ENCODE measurements at regions not wholly inside any gene's neighbourhood (a gene's known extent, or its start where the extent isn't known, plus 50 kb on each side); places are given as distances from the start of the nearest gene placed in this dataset.

DNA sequence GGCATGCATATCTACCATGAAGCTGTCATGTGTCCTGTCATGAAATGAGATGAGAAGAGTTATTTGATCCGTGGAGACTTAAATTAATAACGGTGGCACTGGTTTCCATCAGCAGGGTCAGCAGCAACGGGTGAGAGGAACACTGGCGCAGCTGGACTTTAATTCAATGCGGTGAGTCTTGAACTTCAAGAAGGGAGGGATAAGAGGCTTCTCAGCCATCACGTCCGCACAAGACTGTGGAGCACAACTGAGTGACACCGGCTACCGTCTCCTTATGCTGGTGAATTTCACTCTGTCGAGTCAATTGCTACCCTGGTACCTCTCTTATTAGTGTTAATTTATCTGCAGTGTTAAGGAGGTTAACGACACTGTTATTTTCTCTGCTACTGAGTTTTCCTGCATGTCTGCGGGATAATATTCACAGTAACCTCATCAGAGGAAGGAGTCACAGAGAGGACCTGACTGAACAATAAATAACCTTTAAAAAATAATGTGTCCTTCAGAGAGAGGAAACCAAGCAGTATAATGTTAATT is 236.8 kb downstream of the EPHA4 start:
- DNase-seq = no peak
- TF ChIP-seq, protein P1, sequence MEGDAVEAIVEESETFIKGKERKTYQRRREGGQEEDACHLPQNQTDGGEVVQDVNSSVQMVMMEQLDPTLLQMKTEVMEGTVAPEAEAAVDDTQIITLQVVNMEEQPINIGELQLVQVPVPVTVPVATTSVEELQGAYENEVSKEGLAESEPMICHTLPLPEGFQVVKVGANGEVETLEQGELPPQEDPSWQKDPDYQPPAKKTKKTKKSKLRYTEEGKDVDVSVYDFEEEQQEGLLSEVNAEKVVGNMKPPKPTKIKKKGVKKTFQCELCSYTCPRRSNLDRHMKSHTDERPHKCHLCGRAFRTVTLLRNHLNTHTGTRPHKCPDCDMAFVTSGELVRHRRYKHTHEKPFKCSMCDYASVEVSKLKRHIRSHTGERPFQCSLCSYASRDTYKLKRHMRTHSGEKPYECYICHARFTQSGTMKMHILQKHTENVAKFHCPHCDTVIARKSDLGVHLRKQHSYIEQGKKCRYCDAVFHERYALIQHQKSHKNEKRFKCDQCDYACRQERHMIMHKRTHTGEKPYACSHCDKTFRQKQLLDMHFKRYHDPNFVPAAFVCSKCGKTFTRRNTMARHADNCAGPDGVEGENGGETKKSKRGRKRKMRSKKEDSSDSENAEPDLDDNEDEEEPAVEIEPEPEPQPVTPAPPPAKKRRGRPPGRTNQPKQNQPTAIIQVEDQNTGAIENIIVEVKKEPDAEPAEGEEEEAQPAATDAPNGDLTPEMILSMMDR (IDR thresholded peaks at IDR 0.05 in 8 of 11, conservative IDR thresholded peaks at IDR 0.05 in 3 of 11) = no peak
- TF ChIP-seq POLR2A (IDR thresholded peaks at IDR 0.05) (no peak), POLR2AphosphoS5 (IDR thresholded peaks at IDR 0.05) (no peak)
- intact Hi-C loops (cut with DNase I; ENCODE audit: low total_unique reads) = no loop called here
- Histone ChIP-seq H3K36me3 (no peaks in the 10 kb centered on the region), H3K27ac (no peak overlapping the region), H3K27me3 (replicated peaks in 1 of 7) (peaks cover 0 to 4% (median 0%) of the 10 kb centered on the region in 7 donors), H3K4me1 (no peaks in the 10 kb centered on the region), H3K4me3 (peak overlapping the region in 1 of 8 donors; percentile 2), H3K9me3 (peaks cover 0 to 18% (median 12%) of the 10 kb centered on the region in 8 donors)
- 57 to 68% (median 58%) methylated on average over 12 of the region's 12 CpGs for WGBS, 5 donors

DNA sequence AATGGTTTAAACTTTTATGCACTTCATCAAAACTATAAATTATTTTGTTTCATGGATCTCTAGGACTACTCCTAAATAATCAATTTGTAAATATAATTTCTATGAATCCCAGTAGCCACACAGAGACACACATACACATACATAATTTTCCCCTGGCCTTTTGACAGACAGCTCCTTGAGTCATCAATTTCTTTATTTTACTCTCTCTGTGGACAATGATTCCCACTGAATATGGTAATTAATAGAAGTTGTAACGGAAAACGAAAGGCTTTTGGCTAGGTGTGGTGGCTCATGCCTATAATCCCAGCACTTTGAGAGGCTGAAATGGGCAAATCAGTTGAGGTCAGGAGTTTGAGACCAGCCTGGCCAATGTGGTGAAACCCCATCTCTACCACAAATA is 235.1 kb downstream of the EPHA4 start:
- H3K36me3 ChIP-seq = no peaks in the 10 kb centered on the region
- 84 to 95% (median 91%) methylated on average over 2 of the region's 2 CpGs for WGBS, 5 donors
- no peaks in the 10 kb centered on the region for H3K4me1 ChIP-seq
- DNase-seq = no peak
- H3K27me3 ChIP-seq (replicated peaks in 1 of 7) = peaks cover 0 to 4% (median 0%) of the 10 kb centered on the region in 7 donors
- no peak overlapping the region for H3K4me3 ChIP-seq
- intact Hi-C loops (cut with DNase I; ENCODE audit: low total_unique reads) = no loop called here
- no peak overlapping the region for H3K27ac ChIP-seq
- TF ChIP-seq POLR2AphosphoS5 (IDR thresholded peaks at IDR 0.05) (no peak), POLR2A (IDR thresholded peaks at IDR 0.05) (no peak)
- TF ChIP-seq, protein P1 (IDR thresholded peaks at IDR 0.05 in 8 of 11, conservative IDR thresholded peaks at IDR 0.05 in 3 of 11) = no peak
- peaks cover 0 to 9% (median 6%) of the 10 kb centered on the region in 8 donors for H3K9me3 ChIP-seq

DNA sequence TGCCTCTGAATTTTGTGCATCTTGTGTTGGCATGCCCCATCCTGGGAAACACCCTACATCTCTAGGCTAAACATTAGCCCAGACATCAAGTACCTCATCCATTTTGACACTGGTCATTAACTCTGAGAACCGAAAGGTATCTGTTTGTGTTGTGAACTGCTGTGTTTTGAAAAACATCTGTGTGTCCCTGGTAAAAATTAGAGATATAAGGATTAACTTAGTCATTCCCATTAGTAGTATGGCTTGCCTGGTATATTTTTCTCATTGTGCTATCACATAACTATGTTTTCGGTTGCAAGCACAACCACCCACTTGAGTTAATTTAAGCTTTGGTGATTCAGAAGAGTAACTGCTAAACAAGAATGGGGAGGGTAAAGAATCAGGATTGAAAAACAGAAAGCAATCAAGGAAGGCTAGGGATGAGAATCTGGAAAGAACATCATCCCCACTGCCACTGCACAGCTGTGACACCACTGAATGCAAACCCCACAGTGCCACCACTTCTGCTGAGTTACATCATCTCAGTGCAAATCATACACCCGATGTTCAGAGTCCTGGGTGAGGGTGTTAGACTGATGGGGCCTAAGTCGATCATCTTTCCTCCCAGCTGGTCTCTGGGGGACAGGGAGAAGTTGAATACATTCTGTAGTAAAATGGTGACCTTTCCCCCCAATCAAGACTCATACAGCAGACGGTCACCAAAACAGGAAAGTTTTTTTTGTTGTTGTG is 234.0 kb downstream of the EPHA4 start:
- Histone ChIP-seq H3K9me3 (no peaks in the 10 kb centered on the region), H3K4me3 (no peak overlapping the region), H3K27ac (no peak overlapping the region), H3K4me1 (no peaks in the 10 kb centered on the region), H3K36me3 (no peaks in the 10 kb centered on the region), H3K27me3 (replicated peaks in 1 of 7) (peaks cover 0 to 4% (median 0%) of the 10 kb centered on the region in 7 donors)
- DNase-seq = no peak
- intact Hi-C loops (cut with DNase I; ENCODE audit: low total_unique reads) = no loop called here
- TF ChIP-seq, protein P1 (IDR thresholded peaks at IDR 0.05 in 8 of 11, conservative IDR thresholded peaks at IDR 0.05 in 3 of 11) = no peak
- TF ChIP-seq POLR2AphosphoS5 (IDR thresholded peaks at IDR 0.05) (no peak), POLR2A (IDR thresholded peaks at IDR 0.05) (no peak)
- 86 to 93% (median 91%) methylated on average over 5 of the region's 5 CpGs for WGBS, 5 donors

DNA sequence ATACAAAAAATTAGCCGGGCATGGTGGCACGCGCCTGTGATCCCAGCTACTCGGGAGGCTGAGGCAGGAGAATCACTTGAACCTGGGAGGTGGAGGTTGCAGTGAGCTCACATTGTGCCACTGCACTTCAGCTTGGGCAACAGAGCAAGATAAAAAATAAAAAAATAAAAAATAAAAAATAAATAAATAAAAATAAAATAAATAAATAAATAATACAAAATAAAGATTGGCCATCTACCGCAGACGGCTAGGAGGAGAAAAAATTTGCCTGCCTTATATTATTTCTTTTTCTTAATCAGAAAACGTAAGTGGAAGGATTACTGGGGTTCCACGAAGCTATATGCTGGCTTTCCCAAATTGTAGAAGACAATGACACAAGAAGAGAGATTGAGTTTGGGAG is 229.7 kb downstream of the EPHA4 start:
- Histone ChIP-seq H3K36me3 (no peaks in the 10 kb centered on the region), H3K4me1 (no peaks in the 10 kb centered on the region), H3K9me3 (no peaks in the 10 kb centered on the region), H3K4me3 (no peak overlapping the region), H3K27ac (no peak overlapping the region), H3K27me3 (replicated peaks in 1 of 7) (no peaks in the 10 kb centered on the region)
- no peak for TF ChIP-seq POLR2AphosphoS5 (IDR thresholded peaks at IDR 0.05)
- no peak for TF ChIP-seq POLR2A (IDR thresholded peaks at IDR 0.05)
- TF ChIP-seq, protein P1 (IDR thresholded peaks at IDR 0.05 in 8 of 11, conservative IDR thresholded peaks at IDR 0.05 in 3 of 11) = no peak
- intact Hi-C loops (cut with DNase I; ENCODE audit: low total_unique reads) = no loop called here
- no peak for DNase-seq
- WGBS, 5 donors = 77 to 95% (median 81%) methylated on average over 8 of the region's 8 CpGs
